ENCODE measurements at regions not wholly inside any gene's neighbourhood (a gene's known extent, or its start where the extent isn't known, plus 50 kb on each side); places are given as distances from the start of the nearest gene placed in this dataset.

DNA sequence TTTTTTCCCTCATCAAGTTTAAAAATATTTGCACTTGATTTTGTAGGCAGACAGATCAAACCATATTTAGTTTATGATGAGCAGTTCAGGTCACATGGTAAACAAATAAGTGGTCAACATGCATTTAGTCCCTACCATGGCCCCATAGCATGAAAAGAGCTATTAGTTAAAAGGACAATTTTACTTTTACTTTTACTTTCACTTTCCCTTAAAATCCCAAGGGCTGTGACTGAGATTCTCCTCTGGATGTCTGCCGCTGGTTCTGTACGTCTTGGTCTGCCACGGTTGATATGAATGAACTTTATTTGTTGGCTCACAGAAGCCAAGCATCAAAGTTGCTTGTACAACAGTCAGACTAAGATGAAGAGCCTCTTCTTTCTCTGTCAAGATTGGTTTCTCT, 626.2 kb upstream of the CDH7 start:
- DNase-seq: no peak

DNA sequence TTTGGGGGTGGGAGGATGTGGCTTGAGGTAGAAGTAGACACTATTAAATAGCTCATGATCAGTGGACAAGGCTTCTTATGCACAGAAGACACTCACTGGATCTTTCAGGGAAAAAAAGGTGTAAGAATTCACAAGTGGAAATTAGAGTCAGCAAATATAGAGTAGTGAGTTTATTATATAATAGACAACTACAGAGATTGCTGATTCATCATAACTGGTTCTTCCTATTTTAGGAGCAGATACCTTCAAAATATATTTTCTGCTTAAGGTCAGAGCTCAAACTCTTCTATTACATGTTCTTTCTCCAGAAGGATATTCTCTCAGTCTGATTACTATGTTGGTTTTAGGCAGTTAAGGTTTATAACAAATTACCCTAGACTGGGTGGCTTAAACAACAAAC, 646.9 kb upstream of the CDH7 start:
- DNase-seq: no peak

DNA sequence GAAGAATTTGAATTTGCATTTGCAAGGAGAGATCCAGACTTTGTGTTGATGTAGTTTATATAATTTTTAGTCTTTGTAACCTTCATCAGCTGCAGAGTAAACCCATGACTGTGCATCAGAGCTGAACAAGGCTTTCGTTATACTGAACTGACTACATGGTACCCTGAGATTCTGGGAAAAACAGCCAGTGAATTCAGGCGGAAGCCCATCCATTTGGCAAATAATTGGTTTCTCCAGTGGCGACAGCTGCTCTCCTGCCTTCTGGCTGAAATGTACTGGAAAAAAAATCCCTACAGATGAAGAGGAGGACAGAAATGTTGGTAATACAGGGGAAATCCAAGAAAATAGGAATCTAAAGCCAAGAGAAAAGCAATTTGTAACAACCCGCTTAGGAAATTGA, 657.5 kb upstream of the CDH7 start:
- no peak for DNase-seq

DNA sequence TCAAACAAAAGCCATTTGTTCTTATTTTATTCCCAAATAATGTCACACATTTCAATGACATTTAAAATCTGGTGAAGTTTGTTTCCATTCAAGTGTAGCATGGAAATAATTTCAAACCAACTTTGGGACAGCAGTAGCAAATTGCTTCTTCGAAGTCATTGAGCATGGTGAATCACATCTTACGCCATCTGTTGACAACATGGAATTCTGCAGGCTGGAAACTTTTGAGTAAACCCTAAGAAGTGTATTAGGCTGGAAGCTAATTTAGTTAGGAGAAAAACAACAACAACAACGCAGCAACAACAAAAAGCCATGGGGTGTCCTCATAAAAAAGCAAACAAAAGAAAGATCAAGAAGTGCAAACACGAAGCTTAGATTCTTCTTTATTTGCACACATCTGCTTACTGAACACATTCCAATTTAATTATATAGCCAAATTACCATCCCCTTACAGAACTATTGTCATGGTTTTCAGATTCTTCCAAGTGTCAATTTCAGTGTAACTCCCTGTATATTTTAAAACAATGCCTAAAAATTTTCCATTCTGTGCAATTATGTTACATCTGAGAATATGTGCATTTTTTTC, 659.0 kb upstream of the CDH7 start:
- DNase-seq: peak; percentile 51

DNA sequence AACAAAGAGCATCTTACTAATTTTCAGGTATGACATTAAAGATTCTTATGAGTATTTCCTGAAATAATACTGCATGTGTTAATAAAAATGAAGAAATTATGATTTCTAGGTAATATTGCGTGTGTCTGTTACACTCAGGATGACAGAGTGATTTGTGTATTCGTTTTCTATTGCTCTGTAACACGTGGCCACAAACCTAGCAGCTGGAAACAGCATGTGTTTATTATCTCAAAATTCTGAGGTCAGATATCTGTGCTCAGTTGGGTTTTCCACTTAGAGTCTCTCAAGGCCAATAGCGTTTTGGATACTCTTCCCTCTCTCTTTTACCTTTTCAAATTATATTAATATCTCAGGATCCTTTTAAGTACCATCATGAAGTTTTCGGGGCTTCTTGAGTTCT, 667.9 kb upstream of the CDH7 start:
- DNase-seq: no peak

DNA sequence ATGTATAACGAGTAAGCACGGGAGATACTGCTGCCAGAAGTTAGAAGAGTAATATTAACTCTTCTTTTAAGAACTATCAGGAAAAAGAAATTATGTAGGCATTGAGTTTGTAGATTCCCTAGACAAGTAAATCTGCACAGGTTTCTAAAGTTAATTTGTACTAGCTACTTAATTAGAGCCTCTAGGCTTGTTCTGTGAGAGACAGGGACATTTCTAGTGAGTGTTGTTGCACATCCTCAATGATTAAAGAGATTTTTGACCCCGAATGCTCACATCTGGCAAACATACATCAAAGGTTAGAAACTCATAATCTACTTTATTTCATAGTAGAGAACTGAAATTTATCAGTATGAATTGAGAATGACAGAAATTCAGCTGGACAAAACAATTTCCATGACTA, 669.0 kb upstream of the CDH7 start:
- DNase-seq: no peak

DNA sequence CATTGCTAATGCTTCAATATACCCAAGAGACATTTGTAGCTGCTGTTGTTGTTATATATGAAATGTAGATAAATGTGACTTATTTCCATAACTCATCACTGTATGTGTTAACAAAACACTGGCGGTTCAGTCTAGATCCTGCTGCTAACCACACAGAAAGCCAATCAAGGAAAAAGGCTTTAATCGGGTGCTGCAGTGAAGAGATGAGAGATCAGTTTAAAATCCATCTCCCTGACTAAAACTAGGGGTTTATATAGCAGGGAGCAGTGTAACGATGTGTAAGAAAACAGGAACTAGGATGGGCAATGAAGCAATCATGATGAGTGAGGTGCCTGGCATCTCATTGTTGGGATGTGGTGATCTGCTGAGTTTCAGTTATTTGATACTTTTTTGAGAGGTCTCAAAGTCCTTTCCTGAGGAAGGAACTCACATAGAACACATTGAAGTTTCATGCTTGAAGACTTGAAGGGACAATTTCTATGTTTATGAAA, 677.7 kb upstream of the CDH7 start:
- no peak for DNase-seq

DNA sequence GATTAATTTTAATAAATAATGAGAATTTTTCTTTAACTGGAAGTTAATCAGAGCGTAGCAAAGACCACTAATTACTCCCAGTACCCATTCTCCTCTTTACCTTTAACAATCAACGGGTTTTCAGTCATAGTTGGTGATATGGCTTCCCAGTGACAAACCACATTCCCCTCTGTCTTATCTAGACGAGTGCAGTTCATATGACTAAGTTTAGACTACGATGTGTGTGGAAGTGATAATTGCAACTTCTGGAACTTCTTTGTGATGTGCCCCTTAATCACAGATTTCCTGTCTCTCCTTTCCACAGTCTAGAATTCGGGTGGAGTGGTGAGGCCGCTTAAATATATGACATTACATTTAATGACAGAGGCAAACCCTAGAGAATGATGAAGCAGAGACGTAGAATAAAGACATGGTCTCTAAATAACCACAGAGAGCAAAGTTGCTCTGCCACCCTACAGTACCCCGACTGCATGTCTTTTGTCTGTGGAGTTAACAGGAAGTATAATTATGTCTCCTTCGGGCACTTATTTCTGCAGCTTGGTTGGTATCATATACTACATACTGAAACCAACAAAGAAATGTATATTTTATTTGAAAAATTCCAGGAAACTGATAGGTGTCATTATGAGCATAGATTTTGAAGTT, 693.3 kb upstream of the CDH7 start:
- no peak for DNase-seq

DNA sequence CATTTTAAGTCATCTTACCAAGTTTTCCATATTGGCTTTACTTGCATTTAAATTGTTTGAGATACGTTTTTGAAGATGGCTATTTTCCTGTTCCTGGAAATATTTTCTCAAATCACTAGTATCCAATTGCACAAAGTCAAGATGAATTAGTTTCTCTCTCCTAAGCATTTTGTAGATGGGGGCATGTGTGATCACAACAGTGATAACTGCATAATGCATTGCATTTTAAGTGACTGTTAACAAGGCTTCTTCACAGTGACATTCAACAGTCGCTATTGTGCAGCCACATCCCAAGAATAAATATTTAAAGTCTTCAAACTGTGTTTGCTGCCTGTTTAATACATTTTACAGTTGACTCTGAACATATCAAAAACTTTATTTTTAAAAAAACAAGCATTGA, 694.2 kb upstream of the CDH7 start:
- DNase-seq: no peak

DNA sequence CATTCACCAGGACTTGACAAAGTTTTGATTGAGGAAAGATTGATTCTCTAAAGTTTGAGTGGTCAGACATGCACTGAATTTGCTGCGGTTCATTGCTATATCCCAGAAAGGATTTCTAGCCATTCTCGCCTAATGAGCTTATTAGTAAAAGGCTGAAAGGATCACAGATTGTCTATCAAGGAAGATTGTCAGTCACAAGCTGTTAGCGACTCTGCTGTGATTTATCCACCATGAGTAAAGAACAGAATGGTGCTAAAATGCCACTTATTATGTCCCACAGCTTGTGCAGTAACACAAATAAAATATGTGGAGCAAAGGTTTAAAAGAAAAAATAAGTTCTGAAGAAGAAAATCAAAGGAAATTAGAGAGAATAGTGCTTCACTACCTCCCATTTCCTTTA, 701.2 kb upstream of the CDH7 start:
- DNase-seq: no peak

DNA sequence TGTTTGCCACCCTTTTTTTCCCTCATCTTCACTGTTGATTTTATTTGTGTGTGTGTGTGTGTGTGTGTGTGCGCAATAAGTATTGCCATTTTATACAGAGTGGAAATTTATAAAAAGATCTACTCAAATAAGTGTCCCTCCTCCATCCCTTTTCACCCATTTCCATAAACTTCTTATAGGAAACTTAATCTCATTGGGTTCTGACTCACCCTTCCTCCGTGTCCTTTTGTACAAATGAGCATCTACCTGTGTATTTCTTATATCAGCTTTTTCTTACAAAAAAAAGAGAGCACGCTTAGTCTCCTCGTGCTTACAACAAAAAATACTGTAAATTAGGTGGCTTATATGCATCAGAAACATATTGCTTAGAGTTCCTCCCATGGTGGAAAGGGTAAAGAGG, 711.2 kb upstream of the CDH7 start:
- DNase-seq: no peak

DNA sequence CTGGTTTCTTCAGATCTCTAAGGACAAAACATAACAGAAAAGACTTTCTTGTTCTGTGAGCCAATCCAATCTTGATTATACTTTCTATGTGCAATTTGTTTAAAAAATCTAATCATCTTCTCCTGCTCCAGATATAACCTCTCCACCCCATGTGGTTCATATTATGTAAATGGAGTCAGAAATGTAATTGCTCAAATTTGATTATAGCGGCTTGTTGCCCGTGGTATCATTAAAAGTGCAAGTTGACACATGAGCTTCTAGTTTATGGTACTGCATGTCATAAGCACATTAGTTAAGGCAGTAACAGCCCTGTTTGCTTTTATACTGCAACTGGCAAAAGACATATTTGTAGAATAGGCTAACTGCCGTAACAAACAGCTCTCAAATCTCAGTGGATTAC, 715.1 kb upstream of the CDH7 start:
- no peak for DNase-seq

DNA sequence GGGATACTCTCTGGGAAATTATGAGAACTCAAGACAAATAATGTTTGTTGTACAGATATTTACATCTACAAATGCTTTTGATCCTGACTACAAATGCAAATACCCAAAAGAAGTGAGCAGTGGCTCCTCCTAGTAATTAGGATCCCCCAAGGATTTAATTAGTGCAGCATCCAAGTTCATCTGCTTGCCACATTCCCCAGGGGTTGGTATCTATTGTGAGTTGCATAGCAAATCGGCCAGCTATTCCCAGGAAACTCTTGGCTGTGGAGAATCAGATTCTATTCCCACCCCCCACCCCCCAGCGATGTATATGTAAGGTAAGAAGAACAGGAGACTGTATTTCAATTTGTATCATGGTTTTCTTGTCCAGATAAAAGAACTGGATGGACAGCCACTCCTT, 725.1 kb upstream of the CDH7 start:
- DNase-seq: peak; percentile 12

DNA sequence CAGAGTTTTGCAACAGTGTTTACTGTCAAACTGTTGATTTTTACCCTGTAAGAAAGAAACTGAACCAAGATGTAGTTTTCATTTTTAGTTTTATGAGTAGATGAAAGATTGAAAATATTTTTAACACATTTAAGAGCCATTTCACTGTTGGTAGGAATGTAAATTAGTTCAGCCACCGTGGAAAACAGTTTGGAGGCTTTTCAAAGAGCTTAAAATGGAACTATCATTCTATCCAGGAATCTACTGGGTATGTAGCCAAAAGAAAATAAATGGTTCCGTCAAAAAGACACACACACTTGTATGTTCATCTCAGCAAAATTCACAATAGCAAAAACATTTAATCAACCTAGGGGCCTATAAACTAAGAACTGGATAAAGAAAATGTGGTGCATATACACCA, 729.8 kb upstream of the CDH7 start:
- no peak for DNase-seq

DNA sequence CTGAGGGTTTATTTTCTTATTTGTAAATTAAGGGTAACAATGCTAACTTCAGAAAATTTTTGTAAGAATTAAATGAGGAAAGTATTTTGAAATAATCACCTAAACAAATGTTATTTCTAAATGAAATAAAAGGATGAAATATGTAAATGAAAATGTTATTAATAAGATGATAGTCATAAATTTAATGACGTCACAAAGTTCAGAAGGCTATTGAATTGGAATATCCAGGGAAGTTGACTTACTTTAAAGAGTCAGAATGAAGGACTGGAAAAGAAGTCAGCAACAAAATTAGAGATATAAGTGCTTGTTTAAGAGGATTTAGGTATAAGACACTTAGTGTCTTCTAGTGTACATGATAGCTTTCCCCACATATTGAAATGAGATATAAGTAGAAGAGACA, 732.6 kb upstream of the CDH7 start:
- no peak for DNase-seq

DNA sequence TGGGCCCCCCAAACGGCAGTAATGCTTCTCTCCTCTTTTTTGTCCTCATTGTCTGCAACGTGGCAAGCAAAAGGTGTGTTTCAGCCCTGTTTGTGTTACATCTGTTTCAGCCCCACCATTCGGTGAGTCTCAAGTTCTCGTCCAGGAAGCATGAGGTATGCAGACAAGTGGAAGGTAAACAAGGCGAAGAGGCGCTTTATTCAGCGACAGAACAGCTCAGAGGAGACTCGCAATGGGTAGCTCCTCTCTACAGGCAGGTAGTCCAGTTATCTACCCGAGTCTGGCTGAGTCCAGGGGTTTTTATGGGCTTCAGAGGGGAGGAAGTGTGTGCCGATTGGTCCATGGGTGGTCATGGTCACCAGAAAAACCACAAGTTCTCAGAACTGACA, 733.4 kb upstream of the CDH7 start:
- DNase-seq: no peak

DNA sequence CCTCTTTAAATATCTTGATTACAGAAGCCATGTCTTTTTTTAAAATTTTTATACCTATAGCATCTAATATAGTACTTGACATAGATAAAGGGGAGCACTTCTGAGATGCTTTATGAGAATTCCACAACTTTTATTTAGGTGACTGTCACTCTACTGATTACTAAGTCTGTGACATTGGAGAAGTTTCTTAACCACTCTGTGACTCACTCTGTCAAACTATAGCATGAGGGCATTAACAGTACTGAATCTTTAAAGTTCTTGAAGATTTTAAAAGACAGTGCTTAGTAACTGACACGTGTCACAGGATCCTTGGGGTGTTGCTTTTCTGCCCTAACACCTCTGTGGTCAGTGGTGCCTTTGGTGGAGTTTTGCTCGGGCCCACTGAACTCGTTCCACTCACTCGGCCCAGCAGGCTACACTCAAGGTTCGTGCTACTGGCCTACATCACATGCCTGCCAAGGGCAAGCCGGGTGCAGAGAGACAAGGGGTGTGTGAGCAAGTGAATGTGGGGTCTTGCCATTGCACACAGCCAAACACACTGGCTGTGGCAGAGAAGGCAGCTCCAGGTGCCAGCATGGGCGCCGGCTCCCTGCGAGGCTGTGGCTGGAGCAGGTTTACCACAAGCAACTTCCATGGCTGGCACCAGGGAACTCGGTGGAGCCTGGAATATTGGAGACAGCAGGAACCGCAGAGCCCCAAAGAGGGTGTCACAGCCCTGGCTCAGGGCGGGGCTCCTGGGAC, 734.0 kb upstream of the CDH7 start:
- no peak for DNase-seq

DNA sequence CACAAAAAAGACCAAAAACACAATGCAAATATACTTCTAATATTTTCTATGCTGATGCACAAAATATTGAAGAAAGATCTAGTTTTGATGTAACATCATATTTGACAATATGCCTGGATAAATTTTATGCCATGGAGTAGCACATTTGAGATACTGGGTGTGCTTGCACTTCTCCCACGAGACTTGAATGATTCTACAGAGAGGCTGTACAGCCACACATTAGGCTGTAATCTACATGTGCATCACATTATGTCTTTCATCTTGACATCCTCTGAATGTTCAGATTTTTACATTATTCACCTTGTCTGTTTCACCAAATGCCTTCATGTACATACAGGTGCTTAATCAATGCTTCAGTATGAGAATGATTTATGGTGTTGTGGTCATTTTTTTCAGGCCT, 756.4 kb upstream of the CDH7 start:
- no peak for DNase-seq

DNA sequence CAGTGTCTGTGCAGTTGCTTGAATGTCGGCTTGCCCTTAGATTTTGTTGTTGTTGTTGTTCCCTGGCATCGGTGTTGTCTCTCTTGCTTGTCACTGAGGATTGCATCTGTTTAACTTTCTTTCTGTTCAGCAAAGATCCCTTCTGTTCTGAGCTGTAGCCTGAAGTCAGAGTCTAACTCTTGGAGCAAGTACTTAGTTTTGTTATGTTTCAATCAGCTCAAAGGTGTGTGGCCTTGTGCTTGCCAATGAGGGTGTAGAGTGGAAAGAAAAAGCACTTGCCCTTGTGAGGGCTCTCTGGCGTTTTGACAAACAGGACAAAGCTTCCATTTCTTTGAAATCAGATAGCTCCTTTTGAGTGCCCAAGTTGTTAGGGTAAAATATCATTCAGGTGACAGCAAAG, 757.1 kb upstream of the CDH7 start:
- no peak for DNase-seq

DNA sequence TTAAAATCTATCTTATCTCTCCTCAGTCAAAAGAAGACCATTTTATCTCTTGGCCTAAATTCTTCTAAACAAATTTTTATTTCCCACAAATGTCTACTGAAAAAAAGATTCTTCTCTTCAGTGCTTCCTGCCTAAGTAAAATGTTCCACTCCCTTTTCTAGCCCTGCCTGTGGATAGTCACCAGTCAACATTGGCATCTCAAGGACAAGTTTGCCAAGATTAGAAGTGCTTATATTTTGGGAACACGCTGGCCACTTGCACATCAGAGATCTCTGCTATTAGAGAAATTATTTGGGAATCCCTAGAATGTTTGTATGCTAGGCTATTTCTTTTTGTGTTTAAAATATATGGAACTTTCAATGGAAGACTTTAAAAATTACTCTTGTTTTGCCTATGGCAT, 758.2 kb upstream of the CDH7 start:
- no peak for DNase-seq

DNA sequence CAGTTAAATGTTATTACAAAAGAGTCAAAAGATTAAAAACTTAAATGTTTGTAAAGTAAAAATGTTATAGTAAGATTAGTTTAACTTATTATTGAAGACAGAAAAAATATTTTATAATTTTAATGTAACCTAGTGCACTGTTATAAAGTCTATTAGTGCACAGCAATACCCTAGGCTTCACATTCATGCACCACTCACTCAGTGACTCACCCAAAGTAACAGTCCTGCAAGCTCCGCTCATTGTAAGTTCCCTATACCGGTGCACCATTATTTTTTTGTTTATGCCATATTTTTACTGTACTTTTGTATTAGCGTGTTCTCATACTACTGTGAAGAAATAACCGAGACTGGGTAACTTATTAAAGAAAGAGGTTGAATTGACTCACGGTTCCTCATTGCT, 759.7 kb upstream of the CDH7 start:
- no peak for DNase-seq

DNA sequence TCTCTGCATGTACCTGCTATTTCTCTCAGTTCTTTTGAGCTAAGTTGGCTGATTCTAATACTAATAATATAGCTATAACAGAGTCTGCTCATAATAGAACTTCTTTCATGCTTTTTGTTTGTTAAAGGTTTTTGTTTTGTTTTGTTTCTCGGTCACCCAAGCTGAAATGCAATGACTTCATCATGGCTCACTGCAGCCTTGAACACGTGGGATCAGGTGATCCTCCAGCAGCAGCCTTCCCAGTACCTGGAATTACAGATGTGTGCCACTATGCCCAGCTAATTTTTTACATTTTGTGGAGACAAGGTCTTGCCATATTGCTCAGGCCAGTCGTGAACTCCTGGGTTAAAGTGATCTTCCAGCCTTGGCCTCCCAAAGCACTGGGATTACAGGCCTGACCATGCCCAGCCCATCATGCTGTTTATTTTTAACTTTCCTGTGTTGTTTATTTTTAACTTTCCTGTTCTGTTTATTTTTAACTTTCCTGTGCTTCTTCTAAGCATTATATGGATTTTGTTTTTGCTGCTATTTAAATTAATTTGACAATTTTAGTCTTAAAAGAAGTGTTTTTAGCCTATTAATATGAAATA, 763.8 kb upstream of the CDH7 start:
- no peak for DNase-seq

DNA sequence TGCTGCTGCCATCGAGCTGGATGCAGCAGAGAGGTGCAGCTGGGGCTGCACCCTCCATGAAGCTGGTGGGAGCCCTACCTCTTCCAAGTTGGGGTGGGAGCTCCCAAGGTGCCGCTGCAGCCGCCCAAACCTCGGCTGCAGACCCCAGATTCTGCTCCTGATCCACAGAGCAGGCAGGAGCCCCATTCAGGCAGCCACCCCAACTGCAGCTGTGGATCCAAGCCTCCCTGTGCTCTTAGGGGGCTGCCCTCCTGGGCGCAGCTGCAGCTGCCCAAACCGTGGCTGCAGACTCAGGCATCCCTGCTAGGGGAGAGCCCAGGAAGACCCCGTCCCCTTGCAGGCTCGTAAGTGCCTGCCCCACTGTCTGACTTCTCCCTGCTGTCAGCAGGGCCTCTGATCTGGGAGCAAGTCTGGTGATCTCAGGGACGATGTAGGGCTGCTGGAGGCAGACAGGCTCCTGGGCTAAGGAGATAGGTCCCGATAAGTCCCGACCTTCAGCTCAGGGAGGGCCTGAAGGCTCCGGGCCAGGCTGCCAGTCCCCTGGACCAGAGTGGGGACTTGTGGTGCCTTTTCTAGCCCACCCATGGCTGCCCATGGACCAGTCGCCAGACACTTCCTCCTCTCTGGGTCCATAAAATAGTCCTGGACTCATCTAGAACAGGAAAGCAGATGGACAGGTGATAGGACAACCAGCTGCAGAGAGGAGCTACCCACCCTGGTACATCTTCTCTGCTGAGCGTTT, 767.1 kb upstream of the CDH7 start:
- DNase-seq: no peak

All from DMS 273 treated with DMSO at 0.1 percent for 48 hours (cell line).